NCI-H1092 (cell line): ENCODE measurements at regions not wholly inside any gene's neighbourhood (a gene's known extent, or its start where the extent isn't known, plus 50 kb on each side); places are given as distances from the start of the nearest gene placed in this dataset.

ENCODE experiments used
- DNase-seq: peaks from one replicate; lab custom pipeline; 2025; lab: John Stamatoyannopoulos, UW

- no peak for DNase-seq
These were observed 84.3 kb upstream of the LGALSL start for GRCh38 chr2:64369706-64370105.

GRCh38 chr2:64371727-64372126 lies 82.2 kb upstream of the LGALSL start:
- no peak for DNase-seq

- DNase-seq, result no peak
These were observed 79.3 kb upstream of the LGALSL start for GRCh38 chr2:64374686-64375085.

GRCh38 chr2:64376926-64377325 lies 77.0 kb upstream of the LGALSL start:
- DNase-seq, result no peak

- no peak for DNase-seq
These were observed 74.8 kb upstream of the LGALSL start for GRCh38 chr2:64379186-64379585.

- no peak for DNase-seq
These were observed 73.0 kb upstream of the LGALSL start for GRCh38 chr2:64380853-64381527.

- no peak for DNase-seq
These were observed 70.9 kb upstream of the LGALSL start for GRCh38 chr2:64383016-64383591.

GRCh38 chr2:64383881-64384280 lies 70.1 kb upstream of the LGALSL start:
- no peak for DNase-seq

- no peak for DNase-seq
These were observed 67.3 kb upstream of the LGALSL start for GRCh38 chr2:64386676-64387075.

GRCh38 chr2:64390586-64390985 lies 63.4 kb upstream of the LGALSL start:
- no peak for DNase-seq

- DNase-seq, result no peak
These were observed 62.5 kb upstream of the LGALSL start for GRCh38 chr2:64391424-64391823.

GRCh38 chr2:64391940-64392339 lies 62.0 kb upstream of the LGALSL start:
- DNase-seq, result no peak

GRCh38 chr2:64392529-64392928 lies 61.4 kb upstream of the LGALSL start:
- DNase-seq, result no peak

- DNase-seq, result no peak
These were observed 60.5 kb upstream of the LGALSL start for GRCh38 chr2:64393383-64394010.

GRCh38 chr2:64394153-64394552 lies 59.8 kb upstream of the LGALSL start:
- DNase-seq, result no peak

- DNase-seq, result no peak
These were observed 58.0 kb upstream of the LGALSL start for GRCh38 chr2:64396001-64396400.

GRCh38 chr2:64396551-64396950 lies 57.4 kb upstream of the LGALSL start:
- DNase-seq, result no peak

GRCh38 chr2:64398516-64399129 lies 55.3 kb upstream of the LGALSL start:
- no peak for DNase-seq

GRCh38 chr2:64399521-64399920 lies 54.4 kb upstream of the LGALSL start:
- no peak for DNase-seq

- DNase-seq, result no peak
These were observed 53.7 kb upstream of the LGALSL start for GRCh38 chr2:64400105-64400728.

GRCh38 chr2:64400733-64401528 lies 53.0 kb upstream of the LGALSL start:
- DNase-seq, result no peak

GRCh38 chr2:64401529-64401880 lies 52.5 kb upstream of the LGALSL start:
- DNase-seq, result no peak
